VCaP (cell line): ENCODE measurements at regions not wholly inside any gene's neighbourhood (a gene's known extent, or its start where the extent isn't known, plus 50 kb on each side); places are given as distances from the start of the nearest gene placed in this dataset.

Experiments
- H3K27ac ChIP-seq: fragments of 450-650 bp; 2 replicates; pipeline ENCODE4 v1.5.1; 2017
- TF ChIP-seq, protein P1 (sequence below): fragments of 450-650 bp; conservative IDR thresholded peaks from 2 replicates; pipeline ENCODE4 v1.5.1; 2017; ENCODE audit warnings: mild to moderate bottlenecking, moderate library complexity

- H3K27ac ChIP-seq, result no peak overlapping the region
Measured at GRCh38 chr2:155747531-155747930, 585.0 kb downstream of the NR4A2 start.

DNA sequence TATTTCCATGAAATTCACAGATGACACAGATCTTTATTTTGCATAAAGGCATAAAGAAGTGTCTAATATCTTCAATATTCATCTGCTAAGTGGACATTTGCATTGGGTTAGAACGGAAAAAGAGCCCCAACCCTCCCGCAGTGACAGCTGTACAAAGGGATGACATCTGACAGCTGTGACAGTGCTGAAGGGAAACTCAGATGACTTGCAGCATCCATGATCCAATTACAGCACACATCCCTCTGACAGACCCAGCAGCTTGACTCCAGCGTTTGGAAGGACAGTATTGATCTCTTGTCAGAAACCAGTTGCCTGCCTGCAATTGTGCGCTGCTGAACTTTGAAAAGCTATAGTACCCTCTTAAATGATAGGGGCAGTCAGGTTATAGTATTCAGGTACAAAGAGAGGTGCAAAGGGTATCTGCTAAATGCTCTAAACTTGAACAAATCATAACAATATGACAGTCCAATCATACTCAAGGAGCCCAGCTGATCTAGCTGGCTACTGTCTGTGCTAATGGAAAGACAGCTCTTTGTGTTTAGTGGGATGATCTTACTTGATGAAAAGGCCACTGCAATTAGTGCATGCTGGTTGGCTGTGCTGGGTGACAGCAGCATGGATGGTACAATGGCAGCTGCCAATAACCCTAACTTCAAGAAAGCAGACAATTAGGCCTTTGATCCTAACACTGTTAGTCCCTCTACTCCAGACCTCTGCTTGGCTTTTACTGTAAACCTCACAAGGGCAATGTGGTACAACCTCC, 599.2 kb downstream of the NR4A2 start:
- TF ChIP-seq, protein P1, sequence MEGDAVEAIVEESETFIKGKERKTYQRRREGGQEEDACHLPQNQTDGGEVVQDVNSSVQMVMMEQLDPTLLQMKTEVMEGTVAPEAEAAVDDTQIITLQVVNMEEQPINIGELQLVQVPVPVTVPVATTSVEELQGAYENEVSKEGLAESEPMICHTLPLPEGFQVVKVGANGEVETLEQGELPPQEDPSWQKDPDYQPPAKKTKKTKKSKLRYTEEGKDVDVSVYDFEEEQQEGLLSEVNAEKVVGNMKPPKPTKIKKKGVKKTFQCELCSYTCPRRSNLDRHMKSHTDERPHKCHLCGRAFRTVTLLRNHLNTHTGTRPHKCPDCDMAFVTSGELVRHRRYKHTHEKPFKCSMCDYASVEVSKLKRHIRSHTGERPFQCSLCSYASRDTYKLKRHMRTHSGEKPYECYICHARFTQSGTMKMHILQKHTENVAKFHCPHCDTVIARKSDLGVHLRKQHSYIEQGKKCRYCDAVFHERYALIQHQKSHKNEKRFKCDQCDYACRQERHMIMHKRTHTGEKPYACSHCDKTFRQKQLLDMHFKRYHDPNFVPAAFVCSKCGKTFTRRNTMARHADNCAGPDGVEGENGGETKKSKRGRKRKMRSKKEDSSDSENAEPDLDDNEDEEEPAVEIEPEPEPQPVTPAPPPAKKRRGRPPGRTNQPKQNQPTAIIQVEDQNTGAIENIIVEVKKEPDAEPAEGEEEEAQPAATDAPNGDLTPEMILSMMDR, result no peak

More at GRCh38 chr2:155747531-155747930, 585.0 kb downstream of the NR4A2 start:
- TF ChIP-seq, protein P1, result no peak

DNA sequence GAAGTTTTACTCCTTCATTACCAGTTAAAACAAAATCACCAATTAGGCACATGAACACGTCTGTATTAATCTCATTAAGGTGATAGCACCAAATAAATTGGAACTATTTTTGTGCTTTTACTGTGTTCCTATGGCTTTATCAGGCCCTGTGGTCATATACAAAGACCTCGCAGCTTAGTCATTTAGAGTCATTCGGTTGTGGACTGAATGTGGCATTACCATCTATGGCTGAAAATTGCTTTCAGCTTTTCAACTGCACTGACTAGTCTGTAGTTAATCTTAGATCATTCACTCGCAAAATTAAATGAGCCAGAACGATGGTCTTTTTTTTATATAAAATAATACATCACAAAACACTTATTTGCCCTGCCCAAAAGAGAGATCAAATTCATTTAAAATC, 601.7 kb downstream of the NR4A2 start:
- TF ChIP-seq, protein P1, result no peak
- no peak overlapping the region for H3K27ac ChIP-seq

More for the DNA sequence above, 599.2 kb downstream of the NR4A2 start:
- H3K27ac ChIP-seq, result no peak overlapping the region

- no peak overlapping the region for H3K27ac ChIP-seq
- TF ChIP-seq, protein P1, result no peak
Measured at GRCh38 chr2:155727187-155727895, 605.2 kb downstream of the NR4A2 start.

DNA sequence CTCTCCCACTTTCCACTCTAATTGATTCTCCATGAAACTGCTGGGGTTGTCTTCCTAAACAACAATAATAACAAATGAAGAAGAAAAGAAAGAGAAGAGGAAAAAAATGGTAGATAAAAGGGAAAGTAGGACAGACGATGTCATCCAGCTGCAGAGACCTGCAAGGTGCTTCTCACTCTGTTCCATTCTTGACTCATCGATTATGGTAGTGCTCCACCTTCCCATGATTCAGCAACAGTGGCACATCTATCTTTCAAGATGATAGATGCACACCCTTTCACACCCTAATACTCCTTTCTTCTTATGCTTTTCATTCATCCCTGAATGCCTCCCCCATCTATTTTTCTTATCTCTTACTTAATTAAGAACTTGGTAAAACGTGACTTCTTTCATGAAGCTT, 610.2 kb downstream of the NR4A2 start:
- no peak overlapping the region for H3K27ac ChIP-seq
- TF ChIP-seq, protein P1, result no peak

DNA sequence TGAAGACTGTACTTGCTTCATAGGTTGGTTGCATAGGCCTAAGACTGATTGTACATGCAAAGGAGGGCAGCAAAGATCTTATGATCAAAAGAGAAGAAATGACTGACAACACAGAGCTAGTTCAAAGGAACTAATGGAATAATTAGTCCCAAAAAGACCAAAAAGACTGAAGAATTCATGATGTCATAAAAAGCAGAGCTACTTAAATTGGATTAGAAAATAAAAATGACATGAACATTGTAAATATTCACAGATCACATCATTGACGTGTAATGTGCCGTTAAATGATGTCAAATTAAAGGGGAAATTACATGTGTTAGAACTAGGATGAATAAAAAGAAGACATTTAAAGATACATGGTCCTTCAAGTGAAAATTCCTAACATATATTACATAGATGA, 616.8 kb downstream of the NR4A2 start:
- TF ChIP-seq, protein P1, result no peak
- H3K27ac ChIP-seq, result no peak overlapping the region

DNA sequence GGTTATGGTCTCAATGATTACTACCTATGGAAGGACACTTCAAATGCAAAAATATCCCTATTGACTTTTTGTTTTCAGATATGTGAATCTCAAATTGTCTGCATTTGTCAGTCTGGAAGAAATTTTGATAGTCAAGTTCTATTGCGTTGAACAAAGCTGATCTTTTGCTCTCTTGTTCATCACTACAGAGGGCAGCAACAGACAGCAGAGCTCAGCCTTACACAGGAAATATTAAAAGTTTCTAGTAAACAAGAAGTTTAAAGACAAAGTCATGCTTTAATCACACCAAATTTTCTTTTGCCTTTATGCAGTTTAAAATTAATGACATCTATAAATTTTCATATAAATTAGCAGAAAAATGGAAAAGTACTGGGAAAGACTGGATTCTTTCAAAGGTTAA, 617.5 kb downstream of the NR4A2 start:
- TF ChIP-seq, protein P1, result peak; percentile 66
- H3K27ac ChIP-seq, result no peak overlapping the region
